GM12878 (cell line): ENCODE measurements at regions not wholly inside any gene's neighbourhood (a gene's known extent, or its start where the extent isn't known, plus 50 kb on each side); places are given as distances from the start of the nearest gene placed in this dataset.

ENCODE experiments used
- ATAC-seq: fragments of 200-7000 bp; cut with Tn5 transposase; 3 replicates; pipeline ENCODE4 v1.9.1; 2020; ENCODE audit warnings: mild to moderate bottlenecking, moderate library complexity
- BruUV-seq: library from RNA; stranded (reverse); fragments of 400-500 nt; replicated peaks from 2 replicates; lab custom pipeline; 2021; lab: Mats Ljungman, UMichigan
- CTCF ChIA-PET: fragments of 300-600 bp; sonication (Branson Sonifier 250); formaldehyde crosslinking; extraction: SDS; loops from one replicate; lab custom pipeline; 2021; ENCODE audit warnings: inconsistent platforms; lab: Yijun Ruan, JAX
- POLR2A ChIA-PET: fragments of 350-600 bp; formaldehyde crosslinking; extraction: SDS; loops from one replicate; lab custom pipeline; 2021; ENCODE audit warnings: inconsistent platforms; lab: Charles Lee
- RAD21 ChIA-PET: fragments of 300-600 bp; sonication (Branson Sonifier 250); formaldehyde crosslinking; loops from one replicate; lab custom pipeline; 2023; ENCODE audit warnings: antibody characterized with exemption; ENCODE audit not compliant: unreplicated experiment; lab: Charles Lee
- SMC1A ChIA-PET: fragments of 300-600 bp; sonication (Branson Sonifier 250); formaldehyde crosslinking; loops from one replicate; lab custom pipeline; 2023; ENCODE audit not compliant: unreplicated experiment, uncharacterized antibody; lab: Charles Lee
- DNase-seq: peaks from one replicate; pipeline ENCODE4 v3.0.0-alpha.2; 2011; ENCODE audit warnings: low read depth, low spot score
- FAIRE-seq: peaks from 3 replicates; lab custom pipeline; 2011; peaks lifted over from hg19 to GRCh38; lab: Jason Lieb, UNC
- H2AFZ ChIP-seq: 2 replicates; pipeline ENCODE4 v1.6.0; 2011; ENCODE audit warnings: low read depth, low read length, control low read depth; ENCODE audit not compliant: control insufficient read depth
- H3K27ac ChIP-seq: 2 replicates; pipeline ENCODE4 v1.5.1; 2011; ENCODE audit warnings: control low read depth; ENCODE audit not compliant: control insufficient read depth, insufficient read depth
- H3K27me3 ChIP-seq, 2 experiments: replicated peaks in 1 of 2; 2 replicates each; pipeline versions ENCODE4 v1.6.0 to v1.6.1; 2011; ENCODE audit warnings: low read length in 1 of 2; ENCODE audit not compliant: control insufficient read depth in 2 of 2, insufficient read depth in 2 of 2
- H3K36me3 ChIP-seq, 2 experiments: 2 replicates each; pipeline ENCODE4 v1.5.1; 2011; ENCODE audit warnings: low read length in 1 of 2; ENCODE audit not compliant: control insufficient read depth in 2 of 2, insufficient read depth in 2 of 2
- H3K4me1 ChIP-seq: 2 replicates; pipeline ENCODE4 v1.6.1; 2011; ENCODE audit warnings: mild to moderate bottlenecking, low read length, moderate library complexity, mixed read lengths; ENCODE audit not compliant: control insufficient read depth, insufficient read depth
- H3K4me2 ChIP-seq: 2 replicates; pipeline ENCODE4 v1.6.0; 2011; ENCODE audit warnings: control low read depth; ENCODE audit not compliant: control insufficient read depth, insufficient read depth
- H3K4me3 ChIP-seq: fragments of 200-600 bp; sonication (generic); 2 replicates; pipeline ENCODE4 v1.5.1; 2016
- H3K79me2 ChIP-seq: 2 replicates; pipeline ENCODE4 v1.6.0; 2011; ENCODE audit warnings: low read length; ENCODE audit not compliant: control insufficient read depth, insufficient read depth
- H3K9ac ChIP-seq: 2 replicates; pipeline ENCODE4 v1.8.0; 2011; ENCODE audit warnings: low read length, control low read depth, mixed read lengths; ENCODE audit not compliant: control insufficient read depth, insufficient read depth
- H3K9me3 ChIP-seq: replicated peaks from 3 replicates; pipeline ENCODE4 v1.5.1; 2011; ENCODE audit warnings: mild to moderate bottlenecking, low read length; ENCODE audit not compliant: control insufficient read depth, insufficient read depth
- H4K20me1 ChIP-seq: 2 replicates; pipeline ENCODE4 v1.6.0; 2011; ENCODE audit not compliant: control insufficient read depth, insufficient read depth
- BRCA1 ChIP-seq: IDR thresholded peaks from 2 replicates; pipeline ENCODE4 v1.6.1; 2011; ENCODE audit warnings: low read depth, low read length, improper control_type of control experiment
- CBFB ChIP-seq: IDR thresholded peaks from 2 replicates; pipeline ENCODE4 v1.6.1; 2016; ENCODE audit warnings: antibody characterized with exemption, low read depth
- CHD4 ChIP-seq: fragments of 200-600 bp; sonication (generic); IDR thresholded peaks from 2 replicates; pipeline ENCODE4 v1.6.1; 2016; ENCODE audit warnings: mild to moderate bottlenecking
- FOXM1 ChIP-seq: IDR thresholded peaks from 2 replicates; pipeline ENCODE4 v1.6.1; 2012; ENCODE audit warnings: low read depth, mild to moderate bottlenecking, inconsistent platforms, low read length, moderate library complexity
- GABPA ChIP-seq: IDR thresholded peaks from 2 replicates; pipeline ENCODE4 v1.6.1; 2014; ENCODE audit warnings: antibody characterized with exemption, low read depth, mild to moderate bottlenecking, inconsistent platforms
- HDGF ChIP-seq: fragments of 450-650 bp; IDR thresholded peaks from 2 replicates; pipeline ENCODE4 v1.6.1; 2016; ENCODE audit warnings: antibody characterized with exemption
- IRF3 ChIP-seq: fragments of 450-650 bp; IDR thresholded peaks from 2 replicates; pipeline ENCODE4 v1.6.1; 2014; ENCODE audit warnings: mild to moderate bottlenecking
- LARP7 ChIP-seq: fragments of 450-650 bp; IDR thresholded peaks from 2 replicates; pipeline ENCODE4 v1.6.1; 2017; ENCODE audit warnings: mild to moderate bottlenecking
- NFIC ChIP-seq: IDR thresholded peaks from 2 replicates; pipeline ENCODE4 v1.6.1; 2012; ENCODE audit warnings: low read depth, mild to moderate bottlenecking, inconsistent platforms, low read length, moderate library complexity
- NFYA ChIP-seq: IDR thresholded peaks from 2 replicates; pipeline ENCODE4 v1.6.1; 2011; ENCODE audit warnings: low read depth, mild to moderate bottlenecking, low read length, improper control_type of control experiment, borderline replicate concordance
- NFYB ChIP-seq: IDR thresholded peaks from 2 replicates; pipeline ENCODE4 v1.6.1; 2011; ENCODE audit warnings: low read depth, mild to moderate bottlenecking, low read length, improper control_type of control experiment, moderate library complexity; ENCODE audit not compliant: insufficient read depth
- RELB ChIP-seq: fragments of 450-650 bp; IDR thresholded peaks from 2 replicates; pipeline ENCODE4 v1.6.1; 2017; ENCODE audit warnings: low read depth, mild to moderate bottlenecking, moderate library complexity
- SUZ12 ChIP-seq: fragments of 200-600 bp; sonication (generic); IDR thresholded peaks from one replicate; pipeline ENCODE4 v1.6.1; 2018; ENCODE audit warnings: antibody characterized with exemption, mild to moderate bottlenecking; ENCODE audit not compliant: unreplicated experiment
- TAF1 ChIP-seq: IDR thresholded peaks from 2 replicates; pipeline ENCODE4 v1.6.1; 2011; ENCODE audit warnings: mild to moderate bottlenecking, low read depth, low read length, borderline replicate concordance
- USF2 ChIP-seq: IDR thresholded peaks from 2 replicates; pipeline ENCODE4 v1.6.1; 2011; ENCODE audit warnings: low read depth, low read length, improper control_type of control experiment, borderline replicate concordance
- WGBS: methylation state at CpG from one replicate; pipeline ENCODE4 v1.1.6; 2016; ENCODE audit warnings: low lambda C conversion rate; ENCODE audit not compliant: insufficient replicate concordance, insufficient coverage; ENCODE audit errors: missing lambda C conversion rate; 5-methylcytosine and 5-hydroxymethylcytosine counted together
- in situ Hi-C: fragments of 300-500 bp; cut with MboI; formaldehyde crosslinking; loops from 9 replicates; pipeline ENCODE4 v1.14.3; 2018; ENCODE audit warnings: mixed read lengths
- intact Hi-C: fragments of 100-400 bp; cut with micrococcal nuclease; formaldehyde crosslinking; loops from one replicate; pipeline ENCODE4 v1.14.2; 2022; ENCODE audit not compliant: unreplicated experiment

DNA sequence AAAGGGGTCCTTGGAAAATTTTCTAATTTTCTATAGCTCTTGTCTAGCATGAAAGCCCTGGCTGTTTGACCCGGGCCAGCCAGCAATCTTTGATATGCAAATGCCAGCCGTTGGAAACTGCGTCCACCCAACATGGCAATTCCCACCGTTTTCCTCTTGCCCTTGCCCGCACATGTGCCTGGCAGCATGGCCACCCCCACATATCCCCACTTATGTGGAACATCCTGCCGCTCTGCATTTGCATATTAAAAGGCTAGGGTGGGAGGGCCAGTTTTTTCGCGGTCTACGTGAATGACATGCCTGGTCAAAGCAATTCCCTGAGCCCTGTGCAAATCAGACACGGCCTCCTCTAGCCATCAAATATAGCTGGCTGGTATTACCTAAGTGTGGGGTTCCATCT, 110.3 kb upstream of the TDRD3 start:
- in situ Hi-C loops, result no loop called here
- Histone ChIP-seq H3K27ac (no peak overlapping the region), H3K4me1 (no peaks in the 10 kb centered on the region), H3K79me2 (no peaks in the 10 kb centered on the region), H3K9me3 (no peaks in the 10 kb centered on the region), H4K20me1 (no peaks in the 10 kb centered on the region), H3K9ac (no peak overlapping the region), H3K36me3 (no peaks in the 10 kb centered on the region), H2AFZ (no peak overlapping the region), H3K4me3 (no peak overlapping the region), H3K4me2 (no peak overlapping the region), H3K27me3 (no peaks in the 10 kb centered on the region)
- DNase-seq (no peak), ATAC-seq (no peak), FAIRE-seq (no peak)
- TF ChIP-seq CBFB (no peak), SUZ12 (no peak), NFYA (no peak), TAF1 (no peak), LARP7 (no peak), RELB (no peak), NFIC (no peak), NFYB (no peak), IRF3 (no peak), BRCA1 (no peak), USF2 (no peak), FOXM1 (no peak), GABPA (no peak), CHD4 (no peak), HDGF (no peak)
- RAD21 ChIA-PET, result no interaction called here
- WGBS, result 65% methylated on average over 10 of the region's 10 CpGs
- POLR2A ChIA-PET, result no interaction called here
- SMC1A ChIA-PET, result interaction anchor here (0.5 kb wide), 1 partner anchor 780 kb away, joined by 3 read pairs; no protein-coding TSS in a partner anchor
- CTCF ChIA-PET, result no interaction called here
- BruUV-seq, result no TSS peak
- intact Hi-C loops, result no loop called here
